Sigmoid colon (tissue), 4 donors: ENCODE measurements at regions not wholly inside any gene's neighbourhood (a gene's known extent, or its start where the extent isn't known, plus 50 kb on each side); places are given as distances from the start of the nearest gene placed in this dataset.

Experiments
- CTCF ChIP-seq, 4 experiments: fragments of 450-650 bp in 3 of 4; fragments of 200-600 bp in 1 of 4; IDR thresholded peaks; one replicate each; pipeline ENCODE4 v1.5.1; 2016 to 2019; ENCODE audit warnings: antibody characterized with exemption in 4 of 4, mild to moderate bottlenecking in 3 of 4, moderate library complexity in 2 of 4
- EP300 ChIP-seq, 4 donors: sonication (generic); formaldehyde crosslinking; IDR thresholded peaks; one replicate each; pipeline ENCODE4 v1.6.1; 2017; ENCODE audit warnings: antibody characterized with exemption in 4 of 4
- POLR2A ChIP-seq, 2 donors: fragments of 450-650 bp; IDR thresholded peaks; one replicate each; pipeline ENCODE4 v1.6.1; 2016; ENCODE audit warnings: antibody characterized with exemption in 2 of 2, mild to moderate bottlenecking in 2 of 2, moderate library complexity in 2 of 2

DNA sequence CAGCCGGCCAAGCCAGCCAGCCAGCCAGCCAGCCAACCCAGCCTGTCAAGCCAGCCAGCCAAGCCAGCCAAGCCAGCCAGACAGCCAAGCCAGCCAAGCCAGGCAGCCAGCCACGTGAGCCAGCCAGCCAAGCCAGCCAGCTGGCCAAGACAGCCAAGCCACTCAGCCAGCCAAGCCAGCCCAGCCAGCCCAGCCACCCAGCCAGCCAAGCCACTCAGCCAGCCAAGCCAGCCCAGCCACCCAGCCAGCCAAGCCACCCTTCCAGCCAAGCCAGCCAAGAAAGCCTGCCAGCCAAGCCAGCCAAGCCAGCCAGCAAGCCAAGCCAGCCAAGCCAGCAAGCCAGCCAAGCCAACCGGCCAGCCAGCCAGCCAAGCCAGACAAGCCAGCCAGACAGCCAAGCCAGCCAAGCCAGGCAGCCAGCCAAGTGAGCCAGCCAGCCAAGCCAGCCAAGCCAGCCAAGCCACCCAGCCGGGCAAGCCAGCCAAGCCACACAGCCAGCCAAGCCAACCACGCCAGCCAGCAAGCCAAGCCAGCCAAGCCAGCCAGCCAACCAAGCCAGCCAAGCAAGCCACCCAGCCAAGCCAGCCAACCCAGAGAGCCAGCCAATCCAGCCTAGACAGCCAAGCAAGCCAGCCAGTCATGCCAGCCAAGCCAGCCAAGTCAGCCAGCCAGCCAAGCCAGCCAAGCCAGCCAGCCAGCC, 199.5 kb downstream of the GOLGA6L6 start:
- TF ChIP-seq POLR2A (IDR thresholded peaks at IDR 0.05) (no peak), EP300 (IDR thresholded peaks at IDR 0.05) (no peak), CTCF (IDR thresholded peaks at IDR 0.05) (no peak)
